ENCODE measurements at regions not wholly inside any gene's neighbourhood (a gene's known extent, or its start where the extent isn't known, plus 50 kb on each side); places are given as distances from the start of the nearest gene placed in this dataset.

DNA sequence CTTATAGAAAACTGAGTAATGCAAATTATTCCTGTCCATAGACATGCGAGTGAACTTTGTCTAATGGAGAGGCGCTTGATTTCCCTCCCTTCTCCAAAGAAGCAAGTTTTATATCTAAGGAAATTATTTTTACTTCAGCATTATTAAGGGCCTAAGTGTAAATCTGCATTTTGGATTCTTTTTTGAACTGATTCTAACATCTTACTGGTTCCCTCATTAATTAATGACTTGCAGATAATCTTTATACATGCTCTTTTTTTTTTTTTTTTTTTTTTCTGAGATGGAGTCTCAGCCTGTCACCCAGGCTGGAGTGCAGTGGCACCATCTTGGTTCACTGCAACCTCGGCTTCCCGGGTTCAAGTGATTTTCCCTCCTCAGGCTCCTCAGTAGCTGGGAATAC lies 209.5 kb downstream of the TLE4 start:
- Histone ChIP-seq H3K4me2 (no peak overlapping the region), H3K36me3 (ENCODE audit: low read depth) (no peaks in the 10 kb centered on the region), H3K9me2 (ENCODE audit: insufficient read depth) (no peaks in the 10 kb centered on the region; the same call in 1 of the 2 replicates), H3K27me3 (ENCODE audit: insufficient read depth, low read depth) (no peaks in the 10 kb centered on the region), H3F3A (ENCODE audit: insufficient read depth, low read depth) (no peaks in the 10 kb centered on the region), H3K4me3 (no peak overlapping the region), H3K27ac (no peak overlapping the region), H2AFZ (no peak overlapping the region), H4K20me1 (ENCODE audit: insufficient read depth) (no peaks in the 10 kb centered on the region), H3K4me1 (replicated peaks; ENCODE audit: insufficient read depth) (no peaks in the 10 kb centered on the region), H3K79me2 (ENCODE audit: low read depth) (no peaks in the 10 kb centered on the region), H3K9me3 (ENCODE audit: insufficient read depth, low read depth) (no peaks in the 10 kb centered on the region)
- no peak for TF ChIP-seq EZH2 (IDR thresholded peaks at IDR 0.05; ENCODE audit: low read depth)
- TF ChIP-seq, protein P1, sequence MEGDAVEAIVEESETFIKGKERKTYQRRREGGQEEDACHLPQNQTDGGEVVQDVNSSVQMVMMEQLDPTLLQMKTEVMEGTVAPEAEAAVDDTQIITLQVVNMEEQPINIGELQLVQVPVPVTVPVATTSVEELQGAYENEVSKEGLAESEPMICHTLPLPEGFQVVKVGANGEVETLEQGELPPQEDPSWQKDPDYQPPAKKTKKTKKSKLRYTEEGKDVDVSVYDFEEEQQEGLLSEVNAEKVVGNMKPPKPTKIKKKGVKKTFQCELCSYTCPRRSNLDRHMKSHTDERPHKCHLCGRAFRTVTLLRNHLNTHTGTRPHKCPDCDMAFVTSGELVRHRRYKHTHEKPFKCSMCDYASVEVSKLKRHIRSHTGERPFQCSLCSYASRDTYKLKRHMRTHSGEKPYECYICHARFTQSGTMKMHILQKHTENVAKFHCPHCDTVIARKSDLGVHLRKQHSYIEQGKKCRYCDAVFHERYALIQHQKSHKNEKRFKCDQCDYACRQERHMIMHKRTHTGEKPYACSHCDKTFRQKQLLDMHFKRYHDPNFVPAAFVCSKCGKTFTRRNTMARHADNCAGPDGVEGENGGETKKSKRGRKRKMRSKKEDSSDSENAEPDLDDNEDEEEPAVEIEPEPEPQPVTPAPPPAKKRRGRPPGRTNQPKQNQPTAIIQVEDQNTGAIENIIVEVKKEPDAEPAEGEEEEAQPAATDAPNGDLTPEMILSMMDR (conservative IDR thresholded peaks at IDR 0.05), result no peak
- no TSS peak for BruUV-seq (replicated peaks)
- ChIA-PET POLR2A (ENCODE audit: unreplicated experiment) (no interaction called here), CTCF (no interaction called here)
- DNase-seq, result no peak
- intact Hi-C loops (cut with micrococcal nuclease; ENCODE audit: unreplicated experiment), result no loop called here

DNA sequence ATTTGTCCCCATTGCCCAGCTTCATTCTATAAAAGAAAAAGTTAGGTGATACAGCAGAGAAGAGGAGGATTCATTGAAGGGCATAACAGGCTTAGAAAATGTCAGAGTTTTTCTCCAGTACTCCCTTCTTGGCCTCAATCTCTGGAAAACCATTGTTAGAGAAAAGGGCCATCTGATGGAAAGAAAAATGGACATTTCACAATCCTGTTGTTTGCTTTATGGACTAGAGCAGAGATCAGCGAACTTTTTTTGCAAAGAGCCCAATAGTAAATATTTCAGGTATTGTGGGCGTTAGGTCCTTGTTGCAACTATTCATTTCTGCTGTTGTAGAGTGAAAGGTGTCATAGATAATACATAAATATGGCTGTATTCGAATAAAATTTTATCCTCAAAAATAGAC lies 208.8 kb downstream of the TLE4 start:
- H3K4me1 ChIP-seq (replicated peaks; ENCODE audit: insufficient read depth), result no peaks in the 10 kb centered on the region
- intact Hi-C loops (cut with micrococcal nuclease; ENCODE audit: unreplicated experiment), result no loop called here
- ChIA-PET CTCF (no interaction called here), POLR2A (ENCODE audit: unreplicated experiment) (no interaction called here)
- no peak overlapping the region for H3K4me2 ChIP-seq
- DNase-seq, result no peak
- no peaks in the 10 kb centered on the region for H3F3A ChIP-seq (ENCODE audit: insufficient read depth, low read depth)
- H3K27ac ChIP-seq, result no peak overlapping the region
- no peaks in the 10 kb centered on the region for H3K27me3 ChIP-seq (ENCODE audit: insufficient read depth, low read depth)
- H2AFZ ChIP-seq, result no peak overlapping the region
- H3K79me2 ChIP-seq (ENCODE audit: low read depth), result no peaks in the 10 kb centered on the region
- TF ChIP-seq EZH2 (IDR thresholded peaks at IDR 0.05; ENCODE audit: low read depth), result no peak
- TF ChIP-seq, protein P1 (conservative IDR thresholded peaks at IDR 0.05), result no peak
- H4K20me1 ChIP-seq (ENCODE audit: insufficient read depth), result no peaks in the 10 kb centered on the region
- no peaks in the 10 kb centered on the region; the same call in 1 of the 2 replicates for H3K9me2 ChIP-seq (ENCODE audit: insufficient read depth)
- BruUV-seq (replicated peaks), result no TSS peak
- H3K36me3 ChIP-seq (ENCODE audit: low read depth), result no peaks in the 10 kb centered on the region
- no peak overlapping the region for H3K4me3 ChIP-seq
- no peaks in the 10 kb centered on the region for H3K9me3 ChIP-seq (ENCODE audit: insufficient read depth, low read depth)

DNA sequence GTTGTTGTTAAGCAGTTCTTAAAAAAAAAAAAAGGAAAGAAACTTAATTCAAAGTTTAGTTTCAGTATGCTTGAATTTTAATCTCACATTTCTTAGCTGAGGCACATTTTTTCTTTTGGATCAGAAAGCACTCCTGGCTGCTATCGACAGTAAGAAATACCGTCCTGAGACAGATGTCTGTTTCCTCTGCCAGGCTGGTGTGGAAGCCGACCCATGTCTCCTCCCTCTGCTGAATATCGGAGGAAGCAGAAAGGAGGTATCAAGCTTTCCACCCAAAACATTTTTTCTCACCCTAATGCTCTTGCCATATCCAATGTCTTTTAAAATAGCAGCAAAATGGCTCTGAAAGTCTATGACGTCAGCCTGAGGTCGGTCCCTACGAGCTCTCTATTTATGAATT lies 208.1 kb downstream of the TLE4 start:
- Histone ChIP-seq H3K9me2 (ENCODE audit: insufficient read depth) (no peaks in the 10 kb centered on the region; the same call in 1 of the 2 replicates), H2AFZ (no peak overlapping the region), H3K79me2 (ENCODE audit: low read depth) (no peaks in the 10 kb centered on the region), H3F3A (ENCODE audit: insufficient read depth, low read depth) (no peaks in the 10 kb centered on the region), H3K4me3 (no peak overlapping the region), H3K4me1 (replicated peaks; ENCODE audit: insufficient read depth) (no peaks in the 10 kb centered on the region), H3K9me3 (ENCODE audit: insufficient read depth, low read depth) (no peaks in the 10 kb centered on the region), H3K36me3 (ENCODE audit: low read depth) (no peaks in the 10 kb centered on the region), H3K4me2 (no peak overlapping the region), H4K20me1 (ENCODE audit: insufficient read depth) (no peaks in the 10 kb centered on the region), H3K27ac (no peak overlapping the region), H3K27me3 (ENCODE audit: insufficient read depth, low read depth) (no peaks in the 10 kb centered on the region)
- DNase-seq, result no peak
- no TSS peak for BruUV-seq (replicated peaks)
- TF ChIP-seq, protein P1 (conservative IDR thresholded peaks at IDR 0.05), result no peak
- TF ChIP-seq EZH2 (IDR thresholded peaks at IDR 0.05; ENCODE audit: low read depth), result no peak
- intact Hi-C loops (cut with micrococcal nuclease; ENCODE audit: unreplicated experiment), result no loop called here
- CTCF ChIA-PET, result no interaction called here
- POLR2A ChIA-PET (ENCODE audit: unreplicated experiment), result no interaction called here
